ENCODE measurements at regions not wholly inside any gene's neighbourhood (a gene's known extent, or its start where the extent isn't known, plus 50 kb on each side); places are given as distances from the start of the nearest gene placed in this dataset.

GRCh38 chr7:15905251-15906040 is 219.0 kb upstream of the MEOX2 start:
- intact Hi-C loops (cut with micrococcal nuclease) = no loop called here
- ChIA-PET CTCF (no interaction called here), POLR2A (no interaction called here)
- H3K36me3 Mint-ChIP-seq (ENCODE audit: low read depth) = no peaks in the 10 kb centered on the region
- no peaks in the 10 kb centered on the region for H3K4me1 Mint-ChIP-seq (ENCODE audit: low read depth)
- no peak for DNase-seq
- no peak for TF ChIP-seq CTCF (IDR thresholded peaks at IDR 0.05)
- ATAC-seq = no peak
- no peaks in the 10 kb centered on the region for H3K27me3 Mint-ChIP-seq
- peaks cover 3% of the 10 kb centered on the region for H3K9me3 Mint-ChIP-seq
- no peak overlapping the region for H3K4me3 Mint-ChIP-seq
- no peak overlapping the region for H3K27ac Mint-ChIP-seq

GRCh38 chr7:15891151-15891881 is 204.8 kb upstream of the MEOX2 start:
- intact Hi-C loops (cut with micrococcal nuclease) = no loop called here
- H3K27ac Mint-ChIP-seq = no peak overlapping the region
- no peak for DNase-seq
- peaks cover 9% of the 10 kb centered on the region for H3K9me3 Mint-ChIP-seq
- H3K4me1 Mint-ChIP-seq (ENCODE audit: low read depth) = no peaks in the 10 kb centered on the region
- H3K27me3 Mint-ChIP-seq = no peaks in the 10 kb centered on the region
- H3K36me3 Mint-ChIP-seq (ENCODE audit: low read depth) = no peaks in the 10 kb centered on the region
- no peak overlapping the region for H3K4me3 Mint-ChIP-seq
- ChIA-PET POLR2A (no interaction called here), CTCF (no interaction called here)
- no peak for ATAC-seq
- TF ChIP-seq CTCF (IDR thresholded peaks at IDR 0.05) = no peak

GRCh38 chr7:15889507-15889906 is 203.0 kb upstream of the MEOX2 start:
- CTCF ChIA-PET = no interaction called here
- POLR2A ChIA-PET = no interaction called here
- intact Hi-C loops (cut with micrococcal nuclease) = no loop called here
- DNase-seq (no peak), ATAC-seq (no peak)
- H3K4me3 Mint-ChIP-seq = no peak overlapping the region
- no peaks in the 10 kb centered on the region for H3K36me3 Mint-ChIP-seq (ENCODE audit: low read depth)
- peaks cover 5% of the 10 kb centered on the region for H3K9me3 Mint-ChIP-seq
- H3K27me3 Mint-ChIP-seq = no peaks in the 10 kb centered on the region
- H3K27ac Mint-ChIP-seq = no peak overlapping the region
- TF ChIP-seq CTCF (IDR thresholded peaks at IDR 0.05) = no peak
- H3K4me1 Mint-ChIP-seq (ENCODE audit: low read depth) = no peaks in the 10 kb centered on the region

GRCh38 chr7:15888090-15888489 is 201.6 kb upstream of the MEOX2 start:
- DNase-seq (no peak), ATAC-seq (no peak)
- ChIA-PET POLR2A (no interaction called here), CTCF (no interaction called here)
- Mint-ChIP-seq H3K27me3 (no peaks in the 10 kb centered on the region), H3K4me1 (ENCODE audit: low read depth) (no peaks in the 10 kb centered on the region), H3K27ac (no peak overlapping the region), H3K36me3 (ENCODE audit: low read depth) (no peaks in the 10 kb centered on the region), H3K4me3 (no peak overlapping the region), H3K9me3 (peaks cover 2% of the 10 kb centered on the region)
- TF ChIP-seq CTCF (IDR thresholded peaks at IDR 0.05) = no peak
- intact Hi-C loops (cut with micrococcal nuclease) = no loop called here

GRCh38 chr7:15886626-15887025 is 200.1 kb upstream of the MEOX2 start:
- Mint-ChIP-seq H3K9me3 (peaks cover 4% of the 10 kb centered on the region), H3K27ac (no peak overlapping the region), H3K36me3 (ENCODE audit: low read depth) (no peaks in the 10 kb centered on the region), H3K4me1 (ENCODE audit: low read depth) (no peaks in the 10 kb centered on the region), H3K27me3 (no peaks in the 10 kb centered on the region), H3K4me3 (no peak overlapping the region)
- DNase-seq = no peak
- intact Hi-C loops (cut with micrococcal nuclease) = no loop called here
- ChIA-PET POLR2A (interaction anchor here (0.6 kb wide), 1 partner anchor 56 kb away, joined by 3 read pairs; no protein-coding TSS in a partner anchor), CTCF (no interaction called here)
- TF ChIP-seq CTCF (IDR thresholded peaks at IDR 0.05) = no peak
- no peak for ATAC-seq
